Ascending aorta (tissue), 2 donors: ENCODE measurements at regions not wholly inside any gene's neighbourhood (a gene's known extent, or its start where the extent isn't known, plus 50 kb on each side); places are given as distances from the start of the nearest gene placed in this dataset.

Source experiments
- DNase-seq, 2 donors: peaks; one replicate each; pipeline ENCODE4 v3.0.0-alpha.2; 2019; ENCODE audit warnings: low spot score in 2 of 2
- H3K27ac ChIP-seq, 2 donors: fragments of 200-600 bp; sonication (generic); one replicate each; pipeline ENCODE4 v1.5.1; 2016 to 2017; ENCODE audit warnings: mild to moderate bottlenecking in 1 of 2
- H3K27me3 ChIP-seq: fragments of 200-600 bp; sonication (generic); one replicate; pipeline ENCODE4 v1.5.1; 2017
- H3K36me3 ChIP-seq, 2 donors: fragments of 200-600 bp; sonication (generic); one replicate each; pipeline ENCODE4 v1.5.1; 2016
- H3K4me1 ChIP-seq, 2 donors: fragments of 200-600 bp; sonication (generic); one replicate each; pipeline ENCODE4 v1.5.1; 2016 to 2017; ENCODE audit warnings: mild to moderate bottlenecking in 1 of 2
- H3K4me3 ChIP-seq, 2 donors: fragments of 200-600 bp; sonication (generic); one replicate each; pipeline ENCODE4 v1.5.1; 2016 to 2017; ENCODE audit warnings: mild to moderate bottlenecking in 1 of 2
- H3K9me3 ChIP-seq, 2 donors: fragments of 200-600 bp; sonication (generic); one replicate each; pipeline ENCODE4 v1.5.1; 2016
- CTCF ChIP-seq, 3 experiments: fragments of 200-600 bp in 2 of 3; fragments of 450-650 bp in 1 of 3; sonication (generic) in 2 of 3; IDR thresholded peaks; one replicate each; pipeline ENCODE4 v1.5.1; 2016 to 2019; ENCODE audit warnings: antibody characterized with exemption in 3 of 3, mild to moderate bottlenecking in 1 of 3, moderate library complexity in 1 of 3
- intact Hi-C: fragments of 100-400 bp; cut with DNase I; formaldehyde crosslinking; loops from one replicate; pipeline ENCODE4 v1.15.1; 2023

GRCh38 chr2:136189221-136189782, 71.4 kb upstream of the CXCR4 start:
- H3K27ac ChIP-seq = no peak overlapping the region
- intact Hi-C loops = no loop called here
- no peak for TF ChIP-seq CTCF (IDR thresholded peaks at IDR 0.05)
- H3K9me3 ChIP-seq = no peaks in the 10 kb centered on the region
- H3K4me3 ChIP-seq = no peak overlapping the region
- H3K36me3 ChIP-seq = no peaks in the 10 kb centered on the region
- no peak for DNase-seq
- H3K4me1 ChIP-seq = no peaks in the 10 kb centered on the region
- H3K27me3 ChIP-seq = no peaks in the 10 kb centered on the region

- intact Hi-C loops = no loop called here
- TF ChIP-seq CTCF (IDR thresholded peaks at IDR 0.05) = no peak
- no peaks in the 10 kb centered on the region for H3K27me3 ChIP-seq
Observed at GRCh38 chr2:136188086-136188485, 70.1 kb upstream of the CXCR4 start.

GRCh38 chr2:136185981-136186776, 68.2 kb upstream of the CXCR4 start:
- Histone ChIP-seq H3K36me3 (no peaks in the 10 kb centered on the region), H3K9me3 (no peaks in the 10 kb centered on the region), H3K27me3 (no peaks in the 10 kb centered on the region), H3K4me3 (no peak overlapping the region), H3K27ac (no peak overlapping the region), H3K4me1 (no peaks in the 10 kb centered on the region)
- intact Hi-C loops = no loop called here
- no peak for DNase-seq
- no peak for TF ChIP-seq CTCF (IDR thresholded peaks at IDR 0.05)

More at GRCh38 chr2:136188086-136188485, 70.1 kb upstream of the CXCR4 start:
- H3K9me3 ChIP-seq = no peaks in the 10 kb centered on the region
- DNase-seq = no peak
- no peaks in the 10 kb centered on the region for H3K4me1 ChIP-seq
- no peaks in the 10 kb centered on the region for H3K36me3 ChIP-seq
- no peak overlapping the region for H3K27ac ChIP-seq
- H3K4me3 ChIP-seq = no peak overlapping the region

GRCh38 chr2:136183097-136183496, 65.1 kb upstream of the CXCR4 start:
- no peak for TF ChIP-seq CTCF (IDR thresholded peaks at IDR 0.05)
- no peaks in the 10 kb centered on the region for H3K9me3 ChIP-seq
- no peaks in the 10 kb centered on the region for H3K36me3 ChIP-seq
- intact Hi-C loops = no loop called here
- H3K27ac ChIP-seq = no peak overlapping the region
- H3K27me3 ChIP-seq = no peaks in the 10 kb centered on the region
- DNase-seq = no peak
- H3K4me1 ChIP-seq = no peaks in the 10 kb centered on the region
- H3K4me3 ChIP-seq = no peak overlapping the region

GRCh38 chr2:136182315-136182714, 64.4 kb upstream of the CXCR4 start:
- no peak for DNase-seq
- intact Hi-C loops = no loop called here
- no peaks in the 10 kb centered on the region for H3K27me3 ChIP-seq
- H3K36me3 ChIP-seq = no peaks in the 10 kb centered on the region
- H3K4me3 ChIP-seq = no peak overlapping the region
- no peak overlapping the region for H3K27ac ChIP-seq
- H3K9me3 ChIP-seq = no peaks in the 10 kb centered on the region
- no peaks in the 10 kb centered on the region for H3K4me1 ChIP-seq
- no peak for TF ChIP-seq CTCF (IDR thresholded peaks at IDR 0.05)
